OCI-LY7 (cell line): ENCODE measurements at regions not wholly inside any gene's neighbourhood (a gene's known extent, or its start where the extent isn't known, plus 50 kb on each side); places are given as distances from the start of the nearest gene placed in this dataset.

ENCODE experiments used
- BruUV-seq: library from RNA; stranded (reverse); fragments of 400-500 nt; replicated peaks from 2 replicates; lab custom pipeline; 2021; lab: Mats Ljungman, UMichigan
- CTCF ChIA-PET: fragments of 300-600 bp; sonication (Branson Sonifier 250); formaldehyde crosslinking; loops from one replicate; lab custom pipeline; 2022; ENCODE audit warnings: antibody characterized with exemption; ENCODE audit not compliant: unreplicated experiment; lab: Charles Lee
- POLR2A ChIA-PET: fragments of 300-600 bp; sonication (Branson Sonifier 250); formaldehyde crosslinking; loops from one replicate; lab custom pipeline; 2022; ENCODE audit warnings: antibody characterized with exemption; lab: Charles Lee
- DNase-seq: peaks from one replicate; pipeline ENCODE4 v3.0.0-alpha.2; 2015; ENCODE audit warnings: low spot score
- H2AFZ ChIP-seq: fragments of 200-600 bp; sonication (generic), shearing (Covaris generic); 2 replicates; pipeline ENCODE4 v1.6.1; 2014; ENCODE audit warnings: mild to moderate bottlenecking, antibody characterized with exemption, low read length, moderate library complexity
- H3K27ac ChIP-seq: fragments of 200-600 bp; sonication (generic); 2 replicates; pipeline ENCODE4 v1.5.1; 2014; ENCODE audit warnings: mixed run types, low read depth, mild to moderate bottlenecking, moderate library complexity, low read length, inconsistent platforms; ENCODE audit not compliant: poor library complexity, severe bottlenecking
- H3K36me3 ChIP-seq: fragments of 200-600 bp; sonication (generic); 2 replicates; pipeline ENCODE4 v1.6.1; 2014; ENCODE audit warnings: mild to moderate bottlenecking, antibody characterized with exemption, low read length, moderate library complexity, mixed read lengths; ENCODE audit not compliant: insufficient read depth
- H3K4me1 ChIP-seq: fragments of 200-600 bp; sonication (generic); 2 replicates; pipeline ENCODE4 v1.5.1; 2014; ENCODE audit warnings: mild to moderate bottlenecking, low read length; ENCODE audit not compliant: insufficient read depth, poor library complexity, severe bottlenecking
- H3K4me2 ChIP-seq: fragments of 200-600 bp; sonication (generic); 2 replicates; pipeline ENCODE4 v1.6.1; 2014; ENCODE audit warnings: mild to moderate bottlenecking, low read length
- H3K4me3 ChIP-seq: fragments of 200-600 bp; sonication (generic); 2 replicates; pipeline ENCODE4 v1.5.1; 2014; ENCODE audit warnings: mild to moderate bottlenecking, low read depth, low read length; ENCODE audit not compliant: poor library complexity, severe bottlenecking
- H3K79me2 ChIP-seq: fragments of 200-600 bp; sonication (generic); 2 replicates; pipeline ENCODE4 v1.6.1; 2016; ENCODE audit warnings: low read depth, mild to moderate bottlenecking, low read length, moderate library complexity, mixed read lengths; ENCODE audit not compliant: insufficient read depth
- H3K9me2 ChIP-seq: fragments of 200-600 bp; sonication (generic); 2 replicates; pipeline ENCODE4 v1.6.1; 2016; ENCODE audit warnings: mild to moderate bottlenecking, low read length, mixed read lengths; ENCODE audit not compliant: insufficient read depth
- H3K9me3 ChIP-seq: fragments of 200-600 bp; sonication (generic); 2 replicates; pipeline ENCODE4 v1.6.1; 2014; ENCODE audit warnings: mild to moderate bottlenecking, mixed run types, low read length, mixed read lengths
- H4K20me1 ChIP-seq: fragments of 200-600 bp; sonication (generic); 2 replicates; pipeline ENCODE4 v1.6.1; 2014; ENCODE audit warnings: mild to moderate bottlenecking, antibody characterized with exemption, low read length, moderate library complexity, mixed read lengths; ENCODE audit not compliant: insufficient read depth
- CTCF ChIP-seq: fragments of 200-600 bp; sonication (generic); conservative IDR thresholded peaks from 2 replicates; pipeline ENCODE4 v1.5.1; 2014; ENCODE audit warnings: mild to moderate bottlenecking, antibody characterized with exemption, low read length, moderate library complexity, mixed read lengths
- EZH2phosphoT487 ChIP-seq: fragments of 200-600 bp; sonication (generic); IDR thresholded peaks from 2 replicates; pipeline ENCODE4 v1.6.1; 2018; ENCODE audit warnings: low read depth, borderline replicate concordance, mild to moderate bottlenecking, mixed run types, antibody characterized with exemption, low read length, moderate library complexity, mixed read lengths
- intact Hi-C: fragments of 100-400 bp; cut with micrococcal nuclease; formaldehyde crosslinking; loops from one replicate; pipeline ENCODE4 v1.10.0; 2022; ENCODE audit not compliant: unreplicated experiment

GRCh38 chr2:180577567-180577966, 402.8 kb upstream of the UBE2E3 start:
- DNase-seq = no peak
- no peak overlapping the region for H3K4me2 ChIP-seq
- BruUV-seq = no TSS peak
- intact Hi-C loops = no loop called here
- no peak overlapping the region for H3K27ac ChIP-seq
- H3K36me3 ChIP-seq = no peaks in the 10 kb centered on the region
- H3K4me3 ChIP-seq = no peak overlapping the region
- H3K9me2 ChIP-seq = no peaks in the 10 kb centered on the region
- H4K20me1 ChIP-seq = no peaks in the 10 kb centered on the region
- ChIA-PET CTCF (no interaction called here), POLR2A (interaction anchor here (0.6 to 1.6 kb wide), 3 partner anchors 16 to 1504 kb away, joined by 3 to 5 read pairs (median 3); no protein-coding TSS in a partner anchor)
- no peak for TF ChIP-seq CTCF
- TF ChIP-seq EZH2phosphoT487 = no peak
- no peaks in the 10 kb centered on the region for H3K79me2 ChIP-seq
- H3K4me1 ChIP-seq = no peaks in the 10 kb centered on the region
- H2AFZ ChIP-seq = no peak overlapping the region
- no peaks in the 10 kb centered on the region for H3K9me3 ChIP-seq

GRCh38 chr2:180573951-180574350, 406.5 kb upstream of the UBE2E3 start:
- DNase-seq = no peak
- intact Hi-C loops = no loop called here
- no peak overlapping the region for H2AFZ ChIP-seq
- BruUV-seq = no TSS peak
- H3K4me1 ChIP-seq = no peaks in the 10 kb centered on the region
- H4K20me1 ChIP-seq = no peaks in the 10 kb centered on the region
- H3K9me2 ChIP-seq = no peaks in the 10 kb centered on the region
- no peak overlapping the region for H3K4me3 ChIP-seq
- H3K27ac ChIP-seq = no peak overlapping the region
- CTCF ChIA-PET = no interaction called here
- H3K79me2 ChIP-seq = no peaks in the 10 kb centered on the region
- POLR2A ChIA-PET = no interaction called here
- H3K36me3 ChIP-seq = no peaks in the 10 kb centered on the region
- no peak overlapping the region for H3K4me2 ChIP-seq
- no peak for TF ChIP-seq EZH2phosphoT487
- no peak for TF ChIP-seq CTCF
- no peaks in the 10 kb centered on the region for H3K9me3 ChIP-seq

GRCh38 chr2:180572346-180572745, 408.1 kb upstream of the UBE2E3 start:
- DNase-seq = no peak
- Histone ChIP-seq H3K4me3 (no peak overlapping the region), H2AFZ (no peak overlapping the region), H3K27ac (no peak overlapping the region), H3K4me2 (no peak overlapping the region), H3K36me3 (no peaks in the 10 kb centered on the region), H3K9me2 (no peaks in the 10 kb centered on the region), H4K20me1 (no peaks in the 10 kb centered on the region), H3K4me1 (no peaks in the 10 kb centered on the region), H3K9me3 (no peaks in the 10 kb centered on the region), H3K79me2 (no peaks in the 10 kb centered on the region)
- POLR2A ChIA-PET = interaction anchor here (0.7 kb wide), 1 partner anchor 182 kb away, joined by 3 read pairs; no protein-coding TSS in a partner anchor
- BruUV-seq = no TSS peak
- intact Hi-C loops = no loop called here
- TF ChIP-seq EZH2phosphoT487 = no peak
- no peak for TF ChIP-seq CTCF
- CTCF ChIA-PET = no interaction called here
